Activated CD8-positive, alpha-beta T cell treated with anti-CD3 and anti-CD28 coated beads for 36 hours (primary cell): ENCODE measurements at regions not wholly inside any gene's neighbourhood (a gene's known extent, or its start where the extent isn't known, plus 50 kb on each side); places are given as distances from the start of the nearest gene placed in this dataset.

Experiments used
- ATAC-seq: fragments of 200-7000 bp; cut with Tn5 transposase; one replicate; pipeline ENCODE4 v1.10.0; 2021; ENCODE audit warnings: mild to moderate bottlenecking, moderate library complexity
- CTCF ChIA-PET: fragments of 350-600 bp; sonication (Branson Sonifier 250); formaldehyde crosslinking; loops from one replicate; lab custom pipeline; 2021; ENCODE audit warnings: antibody characterized with exemption; lab: Charles Lee
- POLR2A ChIA-PET: fragments of 350-600 bp; sonication (Branson Sonifier 250); formaldehyde crosslinking; loops from one replicate; lab custom pipeline; 2021; ENCODE audit warnings: antibody characterized with exemption; lab: Charles Lee
- DNase-seq: peaks from one replicate; pipeline ENCODE4 v3.0.0-alpha.2; 2020
- H3K27ac Mint-ChIP-seq: one replicate; pipeline ENCODE4 v1.8.0; 2021; ENCODE audit warnings: mild to moderate bottlenecking, mixed read lengths
- H3K27me3 Mint-ChIP-seq: one replicate; pipeline ENCODE4 v1.8.0; 2021; ENCODE audit warnings: mixed read lengths
- H3K36me3 Mint-ChIP-seq: one replicate; pipeline ENCODE4 v1.8.0; 2021; ENCODE audit warnings: low read depth, mixed read lengths
- H3K4me1 Mint-ChIP-seq: one replicate; pipeline ENCODE4 v1.8.0; 2021; ENCODE audit warnings: low read depth, mixed read lengths
- H3K4me3 Mint-ChIP-seq: one replicate; pipeline ENCODE4 v1.8.0; 2021; ENCODE audit warnings: mild to moderate bottlenecking, moderate library complexity, mixed read lengths
- H3K9me3 Mint-ChIP-seq: one replicate; pipeline ENCODE4 v1.8.0; 2021; ENCODE audit warnings: mixed read lengths
- intact Hi-C: fragments of 100-400 bp; cut with micrococcal nuclease; formaldehyde crosslinking; loops from one replicate; pipeline ENCODE4 v1.10.0; 2022
- TF ChIP-seq, protein P1 (sequence below): fragments of 200-600 bp; IDR thresholded peaks from one replicate; pipeline ENCODE4 v1.8.0; 2022; ENCODE audit warnings: antibody characterized with exemption, mild to moderate bottlenecking

DNA sequence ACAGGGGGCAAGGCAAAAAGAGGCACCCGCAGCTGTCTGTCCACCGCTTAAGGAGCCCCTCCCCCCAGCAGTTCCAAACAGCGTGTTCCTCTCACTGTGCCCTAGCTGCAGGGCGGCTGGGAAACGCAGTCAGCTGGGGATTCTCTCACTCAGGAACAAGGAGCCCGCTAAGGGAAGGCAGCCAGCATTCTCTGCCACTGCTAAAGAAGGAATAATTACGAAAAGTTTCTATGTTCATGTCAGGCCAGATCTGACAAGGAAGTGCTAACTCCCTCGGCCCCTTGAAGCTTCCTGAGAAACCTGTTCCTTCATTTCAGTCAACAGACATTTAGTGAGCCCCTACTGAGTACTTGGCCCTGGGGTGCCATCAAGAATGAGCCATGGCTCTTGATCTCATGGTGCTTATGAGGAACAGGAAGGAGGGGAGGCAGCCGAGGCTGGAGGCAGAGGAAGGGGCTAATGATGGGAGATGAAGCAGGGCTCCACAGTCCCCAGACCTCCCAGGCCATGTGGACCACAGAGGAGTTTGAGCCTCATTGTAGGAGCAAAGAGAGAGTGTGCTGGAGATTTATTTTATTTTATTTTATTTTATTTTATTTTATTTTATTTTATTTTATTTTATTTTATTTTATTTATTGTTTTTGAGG lies 101.7 kb upstream of the PMEPA1 start:
- CTCF ChIA-PET: interaction anchor here (0.6 kb wide), 1 partner anchor 214 kb away, joined by 3 read pairs; no protein-coding TSS in a partner anchor
- TF ChIP-seq, protein P1, sequence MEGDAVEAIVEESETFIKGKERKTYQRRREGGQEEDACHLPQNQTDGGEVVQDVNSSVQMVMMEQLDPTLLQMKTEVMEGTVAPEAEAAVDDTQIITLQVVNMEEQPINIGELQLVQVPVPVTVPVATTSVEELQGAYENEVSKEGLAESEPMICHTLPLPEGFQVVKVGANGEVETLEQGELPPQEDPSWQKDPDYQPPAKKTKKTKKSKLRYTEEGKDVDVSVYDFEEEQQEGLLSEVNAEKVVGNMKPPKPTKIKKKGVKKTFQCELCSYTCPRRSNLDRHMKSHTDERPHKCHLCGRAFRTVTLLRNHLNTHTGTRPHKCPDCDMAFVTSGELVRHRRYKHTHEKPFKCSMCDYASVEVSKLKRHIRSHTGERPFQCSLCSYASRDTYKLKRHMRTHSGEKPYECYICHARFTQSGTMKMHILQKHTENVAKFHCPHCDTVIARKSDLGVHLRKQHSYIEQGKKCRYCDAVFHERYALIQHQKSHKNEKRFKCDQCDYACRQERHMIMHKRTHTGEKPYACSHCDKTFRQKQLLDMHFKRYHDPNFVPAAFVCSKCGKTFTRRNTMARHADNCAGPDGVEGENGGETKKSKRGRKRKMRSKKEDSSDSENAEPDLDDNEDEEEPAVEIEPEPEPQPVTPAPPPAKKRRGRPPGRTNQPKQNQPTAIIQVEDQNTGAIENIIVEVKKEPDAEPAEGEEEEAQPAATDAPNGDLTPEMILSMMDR: no peak
- Mint-ChIP-seq H3K9me3 (no peaks in the 10 kb centered on the region), H3K4me1 (no peaks in the 10 kb centered on the region), H3K27ac (no peak overlapping the region), H3K36me3 (no peaks in the 10 kb centered on the region), H3K4me3 (no peak overlapping the region), H3K27me3 (peaks cover 8% of the 10 kb centered on the region)
- ATAC-seq (no peak), DNase-seq (no peak)
- intact Hi-C loops: no loop called here
- POLR2A ChIA-PET: no interaction called here

DNA sequence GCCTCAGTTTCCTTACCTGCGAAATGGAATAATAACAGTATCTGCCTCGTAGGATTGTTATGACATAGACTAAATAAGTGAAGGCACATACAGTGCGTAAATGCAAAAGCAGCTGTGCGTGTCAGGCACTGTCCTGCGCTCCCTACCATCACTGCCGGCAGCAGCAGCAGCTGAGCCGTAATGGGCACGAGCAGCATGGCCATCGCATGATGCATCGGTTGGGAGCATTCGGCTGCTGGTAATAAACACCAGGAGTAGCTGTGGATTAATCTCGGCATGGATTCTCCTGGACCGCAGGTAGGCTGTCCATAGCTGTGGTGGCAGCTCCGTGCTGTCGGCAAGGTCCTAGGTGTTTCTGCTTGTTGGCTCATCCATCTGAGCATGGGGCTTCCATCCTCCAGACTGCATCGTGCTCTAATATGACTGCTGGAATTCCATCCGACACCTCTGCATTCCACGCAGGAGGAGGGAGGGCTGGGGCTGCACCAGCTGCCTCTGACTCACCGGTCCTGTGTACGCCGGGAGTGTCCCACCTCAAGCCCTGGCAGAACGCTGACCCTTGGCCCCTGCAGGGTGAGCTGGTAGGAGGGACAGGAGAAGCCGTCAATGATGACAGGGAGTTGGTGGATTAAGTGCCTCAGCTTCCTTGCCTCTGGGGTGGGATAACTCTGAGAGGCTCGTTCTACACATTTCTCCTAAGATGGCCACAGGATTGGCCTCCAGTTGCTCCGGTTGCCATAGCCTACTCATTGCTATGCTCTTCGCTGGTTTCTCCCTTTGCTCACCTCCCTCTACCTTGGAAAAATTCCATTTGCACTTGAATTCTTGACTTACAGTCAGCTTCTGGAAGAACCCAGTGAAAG lies 100.9 kb upstream of the PMEPA1 start:
- ChIA-PET CTCF (no interaction called here), POLR2A (interaction anchor here (1.0 kb wide), 1 partner anchor 12 kb away, joined by 3 read pairs; no protein-coding TSS in a partner anchor)
- Mint-ChIP-seq H3K27me3 (peaks cover 8% of the 10 kb centered on the region), H3K4me3 (no peak overlapping the region), H3K36me3 (no peaks in the 10 kb centered on the region), H3K4me1 (no peaks in the 10 kb centered on the region), H3K27ac (no peak overlapping the region), H3K9me3 (no peaks in the 10 kb centered on the region)
- DNase-seq (no peak), ATAC-seq (no peak)
- TF ChIP-seq, protein P1: no peak
- intact Hi-C loops: no loop called here

DNA sequence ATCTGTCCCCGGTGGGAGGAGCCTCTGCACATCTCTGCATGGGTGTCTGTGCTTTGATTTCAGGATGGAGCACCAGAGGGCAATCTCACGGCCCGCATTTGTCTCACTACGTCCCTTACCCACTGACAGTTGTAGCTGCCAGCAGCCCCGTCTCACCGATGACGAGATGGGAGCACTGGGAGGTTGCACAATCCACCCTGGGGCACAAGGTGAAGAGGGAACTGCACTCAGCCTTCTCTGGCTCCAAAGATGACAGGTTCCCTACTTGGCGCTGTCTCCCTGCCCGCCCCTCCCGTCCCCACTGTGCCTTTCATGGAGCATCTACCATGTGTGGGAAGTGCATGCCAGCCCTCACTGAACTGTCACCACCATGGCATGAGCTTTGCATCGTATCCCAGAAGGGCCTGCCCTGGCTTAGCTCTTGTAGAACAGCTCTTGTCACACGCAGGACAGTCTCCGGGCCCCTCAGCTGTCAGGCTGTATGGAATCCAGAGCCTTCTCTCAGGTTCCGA lies 99.9 kb upstream of the PMEPA1 start:
- Mint-ChIP-seq H3K9me3 (no peaks in the 10 kb centered on the region), H3K36me3 (no peaks in the 10 kb centered on the region), H3K4me1 (no peaks in the 10 kb centered on the region), H3K27me3 (peaks cover 8% of the 10 kb centered on the region), H3K27ac (no peak overlapping the region), H3K4me3 (no peak overlapping the region)
- DNase-seq (no peak), ATAC-seq (no peak)
- intact Hi-C loops: no loop called here
- TF ChIP-seq, protein P1: no peak
- POLR2A ChIA-PET: interaction anchor here (1.0 kb wide), 1 partner anchor 13 kb away, joined by 3 read pairs; no protein-coding TSS in a partner anchor
- CTCF ChIA-PET: no interaction called here

DNA sequence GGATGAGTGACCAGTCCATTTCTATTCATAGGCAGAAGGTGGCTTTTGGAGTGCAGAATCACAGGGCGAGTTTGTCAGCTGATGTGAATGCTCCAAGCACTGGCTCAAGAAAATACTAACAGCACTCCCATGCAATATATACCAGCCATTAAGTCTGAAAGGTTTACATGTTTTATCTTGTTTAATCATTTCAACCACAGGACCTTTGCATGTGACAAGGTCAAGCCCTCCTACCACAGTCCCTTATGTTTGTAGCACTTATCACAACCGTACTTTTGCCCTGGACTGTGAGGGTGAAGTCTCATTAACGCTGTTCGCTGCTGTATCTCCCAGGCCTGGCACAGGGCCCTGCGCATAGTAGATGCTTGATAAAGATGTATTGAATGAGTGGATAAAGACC lies 99.3 kb upstream of the PMEPA1 start:
- TF ChIP-seq, protein P1: no peak
- Mint-ChIP-seq H3K4me1 (no peaks in the 10 kb centered on the region), H3K4me3 (no peak overlapping the region), H3K9me3 (no peaks in the 10 kb centered on the region), H3K27ac (no peak overlapping the region), H3K27me3 (peaks cover 8% of the 10 kb centered on the region), H3K36me3 (no peaks in the 10 kb centered on the region)
- no peak for DNase-seq
- ChIA-PET POLR2A (no interaction called here), CTCF (no interaction called here)
- intact Hi-C loops: no loop called here
- ATAC-seq: no peak
